ENCODE measurements at regions not wholly inside any gene's neighbourhood (a gene's known extent, or its start where the extent isn't known, plus 50 kb on each side); places are given as distances from the start of the nearest gene placed in this dataset.
A peak's percentile ranks its signal among the peaks of the same experiment; 100 is the strongest.

DNA sequence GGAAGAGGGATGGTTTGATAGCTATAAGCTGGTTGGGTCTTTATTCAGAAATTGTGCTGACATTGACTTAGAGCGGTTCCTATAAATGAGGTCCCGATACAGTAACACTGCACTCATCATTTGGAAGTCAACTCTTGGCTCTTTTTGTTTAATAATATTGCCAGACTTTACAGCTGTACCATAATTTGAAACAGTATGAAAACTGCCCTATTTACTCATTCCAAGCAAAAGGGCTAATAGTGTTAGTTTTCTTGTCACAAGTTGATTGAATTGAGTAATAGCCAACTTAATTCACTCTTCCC lies 128.4 kb upstream of the LIMCH1 start:
- Histone ChIP-seq H3K27ac (no peak overlapping the region), H3K27me3 (no peaks in the 10 kb centered on the region), H3K4me3 (no peak overlapping the region), H3K36me3 (ENCODE audit: low read depth, missing control alignments) (no peaks in the 10 kb centered on the region), H3K4me1 (no peaks in the 10 kb centered on the region), H3K9me3 (no peaks in the 10 kb centered on the region)
- no peak for TF ChIP-seq POLR2A (IDR thresholded peaks at IDR 0.05)
- 91 to 98% methylated on average over 2 of the region's 2 CpGs for WGBS, 2 donors
- intact Hi-C loops (cut with DNase I; ENCODE audit: low total_unique reads), result no loop called here
- DNase-seq, result no peak

GRCh38 chr4:41410049-41410448 lies 127.9 kb upstream of the LIMCH1 start:
- intact Hi-C loops (cut with DNase I; ENCODE audit: low total_unique reads), result no loop called here
- H3K4me3 ChIP-seq, result no peak overlapping the region
- H3K9me3 ChIP-seq, result no peaks in the 10 kb centered on the region
- no peaks in the 10 kb centered on the region for H3K27me3 ChIP-seq
- H3K4me1 ChIP-seq, result no peaks in the 10 kb centered on the region
- H3K27ac ChIP-seq, result no peak overlapping the region
- DNase-seq, result no peak
- H3K36me3 ChIP-seq (ENCODE audit: low read depth, missing control alignments), result no peaks in the 10 kb centered on the region
- TF ChIP-seq, protein P1, sequence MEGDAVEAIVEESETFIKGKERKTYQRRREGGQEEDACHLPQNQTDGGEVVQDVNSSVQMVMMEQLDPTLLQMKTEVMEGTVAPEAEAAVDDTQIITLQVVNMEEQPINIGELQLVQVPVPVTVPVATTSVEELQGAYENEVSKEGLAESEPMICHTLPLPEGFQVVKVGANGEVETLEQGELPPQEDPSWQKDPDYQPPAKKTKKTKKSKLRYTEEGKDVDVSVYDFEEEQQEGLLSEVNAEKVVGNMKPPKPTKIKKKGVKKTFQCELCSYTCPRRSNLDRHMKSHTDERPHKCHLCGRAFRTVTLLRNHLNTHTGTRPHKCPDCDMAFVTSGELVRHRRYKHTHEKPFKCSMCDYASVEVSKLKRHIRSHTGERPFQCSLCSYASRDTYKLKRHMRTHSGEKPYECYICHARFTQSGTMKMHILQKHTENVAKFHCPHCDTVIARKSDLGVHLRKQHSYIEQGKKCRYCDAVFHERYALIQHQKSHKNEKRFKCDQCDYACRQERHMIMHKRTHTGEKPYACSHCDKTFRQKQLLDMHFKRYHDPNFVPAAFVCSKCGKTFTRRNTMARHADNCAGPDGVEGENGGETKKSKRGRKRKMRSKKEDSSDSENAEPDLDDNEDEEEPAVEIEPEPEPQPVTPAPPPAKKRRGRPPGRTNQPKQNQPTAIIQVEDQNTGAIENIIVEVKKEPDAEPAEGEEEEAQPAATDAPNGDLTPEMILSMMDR (IDR thresholded peaks at IDR 0.05), result no peak
- TF ChIP-seq POLR2A (IDR thresholded peaks at IDR 0.05), result no peak
- 87 to 92% methylated on average over 3 of the region's 3 CpGs for WGBS, 2 donors

DNA sequence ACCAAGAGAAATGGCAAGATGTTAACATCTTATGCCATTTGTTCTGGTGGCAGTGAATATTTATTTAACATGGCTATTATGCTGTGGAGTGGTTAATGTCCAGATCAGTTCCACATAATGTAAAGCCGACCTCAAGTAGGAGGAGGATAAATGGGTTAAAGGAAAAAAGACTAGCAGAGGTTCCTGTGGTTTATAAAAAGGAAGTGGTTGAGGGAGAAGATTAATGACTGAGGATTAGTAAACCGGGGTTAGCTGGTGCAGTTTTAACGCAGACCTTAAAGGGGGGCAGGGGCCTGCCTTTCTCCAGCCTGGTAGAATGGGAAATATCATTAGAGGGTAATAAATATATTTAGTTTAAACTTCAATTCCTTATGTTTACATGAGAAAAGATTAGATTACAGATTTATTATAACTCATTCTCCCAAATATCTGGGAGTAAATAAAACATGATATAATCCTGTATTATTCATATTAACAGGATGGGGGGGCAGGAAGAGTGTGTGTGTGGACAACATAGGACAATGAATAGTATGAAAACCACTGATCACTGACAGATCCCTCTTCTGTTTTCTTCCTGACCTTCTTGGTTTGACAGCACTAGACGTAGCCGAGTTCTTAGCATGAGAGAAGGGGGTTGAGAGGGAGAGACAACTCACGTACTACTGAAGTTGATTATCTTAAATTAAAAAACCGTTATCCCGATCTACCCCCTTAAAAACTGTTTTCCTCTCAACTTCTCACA lies 124.1 kb upstream of the LIMCH1 start:
- intact Hi-C loops (cut with DNase I; ENCODE audit: low total_unique reads), result no loop called here
- TF ChIP-seq, protein P1 (IDR thresholded peaks at IDR 0.05), result no peak
- no peak for TF ChIP-seq POLR2A (IDR thresholded peaks at IDR 0.05)
- H3K36me3 ChIP-seq (ENCODE audit: low read depth, missing control alignments), result no peaks in the 10 kb centered on the region
- H3K4me1 ChIP-seq, result no peaks in the 10 kb centered on the region
- no peaks in the 10 kb centered on the region for H3K27me3 ChIP-seq
- no peak for DNase-seq
- H3K27ac ChIP-seq, result no peak overlapping the region
- no peaks in the 10 kb centered on the region for H3K9me3 ChIP-seq
- no peak overlapping the region for H3K4me3 ChIP-seq
- WGBS, 2 donors, result 75 to 80% methylated on average over 8 of the region's 8 CpGs

- H3K27ac ChIP-seq, result no peak overlapping the region
- 66 to 81% methylated on average over 6 to 7 of the region's 7 CpGs for WGBS, 2 donors
- H3K36me3 ChIP-seq (ENCODE audit: low read depth, missing control alignments), result no peaks in the 10 kb centered on the region
- no peaks in the 10 kb centered on the region for H3K4me1 ChIP-seq
- H3K4me3 ChIP-seq, result no peak overlapping the region
- no peaks in the 10 kb centered on the region for H3K27me3 ChIP-seq
- TF ChIP-seq, protein P1 (IDR thresholded peaks at IDR 0.05), result no peak
- no peak for TF ChIP-seq POLR2A (IDR thresholded peaks at IDR 0.05)
- H3K9me3 ChIP-seq, result no peaks in the 10 kb centered on the region
- no peak for DNase-seq
- intact Hi-C loops (cut with DNase I; ENCODE audit: low total_unique reads), result no loop called here
Measured at GRCh38 chr4:41414412-41414779, 123.6 kb upstream of the LIMCH1 start.

- H3K9me3 ChIP-seq, result no peaks in the 10 kb centered on the region
- H3K36me3 ChIP-seq (ENCODE audit: low read depth, missing control alignments), result no peaks in the 10 kb centered on the region
- H3K4me1 ChIP-seq, result no peaks in the 10 kb centered on the region
- H3K27me3 ChIP-seq, result no peaks in the 10 kb centered on the region
- TF ChIP-seq POLR2A (IDR thresholded peaks at IDR 0.05), result no peak
- TF ChIP-seq, protein P1 (IDR thresholded peaks at IDR 0.05), result no peak
- DNase-seq, result peak; percentile 27
- H3K27ac ChIP-seq, result no peak overlapping the region
- no peak overlapping the region for H3K4me3 ChIP-seq
- 32 to 48% methylated on average over 8 of the region's 8 CpGs for WGBS, 2 donors
- intact Hi-C loops (cut with DNase I; ENCODE audit: low total_unique reads), result no loop called here
Measured at GRCh38 chr4:41418444-41418843, 119.5 kb upstream of the LIMCH1 start.
